GM19328 (cell line): ENCODE measurements at regions not wholly inside any gene's neighbourhood (a gene's known extent, or its start where the extent isn't known, plus 50 kb on each side); places are given as distances from the start of the nearest gene placed in this dataset.
"Not testable (repeated sequence)": the region's sequence is repeated elsewhere in the genome, so short reads cannot be mapped to it uniquely, and the experiment has no call there.

Experiments used
- ATAC-seq: cut with Tn5 transposase; IDR thresholded peaks from one replicate; pipeline ENCODE4 v1.9.1; 2021; ENCODE audit warnings: mild to moderate bottlenecking, moderate library complexity; ENCODE audit not compliant: unreplicated experiment

GRCh38 chr11:107276077-107276476 is 181.5 kb downstream of the CWF19L2 start:
- no peak for ATAC-seq

GRCh38 chr11:107275632-107276031 is 182.0 kb downstream of the CWF19L2 start:
- no peak for ATAC-seq

- no peak for ATAC-seq
These were observed 183.5 kb downstream of the CWF19L2 start for GRCh38 chr11:107274138-107274537.

- ATAC-seq: no peak
These were observed 185.1 kb downstream of the CWF19L2 start for GRCh38 chr11:107272561-107272960.

GRCh38 chr11:107271425-107271824 is 186.2 kb downstream of the CWF19L2 start:
- no peak for ATAC-seq

GRCh38 chr11:107268977-107269376 is 188.6 kb downstream of the CWF19L2 start:
- ATAC-seq: no peak

- ATAC-seq: no peak
These were observed 191.2 kb downstream of the CWF19L2 start for GRCh38 chr11:107266455-107266854.

GRCh38 chr11:107265591-107266121 is 192.0 kb downstream of the CWF19L2 start:
- no peak for ATAC-seq

- ATAC-seq: no peak
These were observed 193.6 kb downstream of the CWF19L2 start for GRCh38 chr11:107263844-107264563.

GRCh38 chr11:107259811-107260221 is 197.8 kb downstream of the CWF19L2 start:
- ATAC-seq: no peak

GRCh38 chr11:107257710-107258109 is 199.9 kb downstream of the CWF19L2 start:
- no peak for ATAC-seq

GRCh38 chr11:107253661-107254060 is 204.0 kb downstream of the CWF19L2 start:
- not testable (repeated sequence) for ATAC-seq

- ATAC-seq: peak; percentile 82
These were observed 205.0 kb downstream of the CWF19L2 start for GRCh38 chr11:107252429-107253161.

- no peak for ATAC-seq
These were observed 206.3 kb downstream of the CWF19L2 start for GRCh38 chr11:107251298-107251697.

- ATAC-seq: no peak
These were observed 207.6 kb downstream of the CWF19L2 start for GRCh38 chr11:107250017-107250416.

- no peak for ATAC-seq
These were observed 208.6 kb downstream of the CWF19L2 start for GRCh38 chr11:107249054-107249453.

GRCh38 chr11:107247167-107247861 is 210.3 kb downstream of the CWF19L2 start:
- no peak for ATAC-seq

- ATAC-seq: no peak
These were observed 213.7 kb downstream of the CWF19L2 start for GRCh38 chr11:107243929-107244328.

- ATAC-seq: no peak
These were observed 214.2 kb upstream of the GUCY1A2 start for GRCh38 chr11:107232451-107232850.

GRCh38 chr11:107224836-107225235 is 206.6 kb upstream of the GUCY1A2 start:
- ATAC-seq: no peak

- no peak for ATAC-seq
These were observed 204.7 kb upstream of the GUCY1A2 start for GRCh38 chr11:107222916-107223460.
